CD14-positive monocyte (primary cell): ENCODE measurements at regions not wholly inside any gene's neighbourhood (a gene's known extent, or its start where the extent isn't known, plus 50 kb on each side); places are given as distances from the start of the nearest gene placed in this dataset.

Experiments used
- DNase-seq, 3 donors: peaks; one replicate each; pipeline ENCODE4 v3.0.0-alpha.2; 2011 to 2022
- H2AFZ ChIP-seq: 2 replicates; pipeline ENCODE4 v1.6.0; 2012; ENCODE audit warnings: mild to moderate bottlenecking, low read depth, low read length, inconsistent platforms; ENCODE audit not compliant: insufficient read depth, poor library complexity, severe bottlenecking
- H3K27ac ChIP-seq, 2 donors: 1 replicate in 1 of 2; 2 replicates in 1 of 2; pipeline ENCODE4 v1.5.1; 2012 to 2013; ENCODE audit warnings: low read length in 2 of 2, control low read depth in 1 of 2, inconsistent platforms in 1 of 2, low read depth in 1 of 2, mild to moderate bottlenecking in 1 of 2
- H3K27me3 ChIP-seq, 2 donors: one replicate each; pipeline versions ENCODE4 v1.6.0 to v1.6.1; 2011 to 2013; ENCODE audit warnings: low read length in 2 of 2; ENCODE audit not compliant: control insufficient read depth in 2 of 2, insufficient read depth in 2 of 2
- H3K36me3 ChIP-seq, 2 donors: replicated peaks in 1 of 2; 1 replicate in 1 of 2; 2 replicates in 1 of 2; pipeline versions ENCODE4 v1.5.1 to v1.6.1; 2012 to 2013; ENCODE audit warnings: low read length in 2 of 2, control low read depth in 1 of 2, inconsistent platforms in 1 of 2, mild to moderate bottlenecking in 1 of 2; ENCODE audit not compliant: insufficient read depth in 2 of 2, control insufficient read depth in 1 of 2
- H3K4me1 ChIP-seq, 2 donors: 1 replicate in 1 of 2; 2 replicates in 1 of 2; pipeline versions ENCODE4 v1.5.1 to v1.6.1; 2012 to 2013; ENCODE audit warnings: low read length in 2 of 2, control low read depth in 1 of 2, inconsistent platforms in 1 of 2, mild to moderate bottlenecking in 1 of 2, moderate library complexity in 1 of 2; ENCODE audit not compliant: insufficient read depth in 2 of 2, control insufficient read depth in 1 of 2
- H3K4me2 ChIP-seq: replicated peaks from 2 replicates; pipeline ENCODE3; 2012; ENCODE audit warnings: low read length, moderate library complexity, mild to moderate bottlenecking; ENCODE audit not compliant: poor library complexity, severe bottlenecking; ENCODE audit errors: extremely low read depth
- H3K4me3 ChIP-seq, 3 experiments: fragments of 200-600 bp in 1 of 3; sonication (generic) in 1 of 3; replicated peaks in 1 of 3; 1 replicate in 2 of 3; 2 replicates in 1 of 3; pipeline ENCODE4 v1.5.1; 2011 to 2013; ENCODE audit warnings: low read length in 3 of 3, mild to moderate bottlenecking in 3 of 3, control low read depth in 2 of 3, low read depth in 2 of 3, inconsistent platforms in 1 of 3, moderate library complexity in 1 of 3
- H3K79me2 ChIP-seq: 2 replicates; pipeline ENCODE4 v1.6.0; 2012; ENCODE audit warnings: mild to moderate bottlenecking, control low read depth, inconsistent platforms, low read length, moderate library complexity; ENCODE audit not compliant: insufficient read depth
- H3K9ac ChIP-seq: 2 replicates; pipeline ENCODE4 v1.6.0; 2017; ENCODE audit warnings: low read length, mild to moderate bottlenecking; ENCODE audit not compliant: insufficient read depth, poor library complexity, severe bottlenecking
- H3K9me3 ChIP-seq, 2 donors: replicated peaks in 1 of 2; 1 replicate in 1 of 2; 2 replicates in 1 of 2; pipeline versions ENCODE4 v1.5.1 to v1.6.1; 2012 to 2013; ENCODE audit warnings: low read length in 2 of 2, control low read depth in 1 of 2; ENCODE audit not compliant: control insufficient read depth in 1 of 2, insufficient read depth in 1 of 2
- H4K20me1 ChIP-seq: 2 replicates; pipeline ENCODE4 v1.6.0; 2012; ENCODE audit warnings: mild to moderate bottlenecking, low read length, control low read depth, moderate library complexity; ENCODE audit not compliant: insufficient read depth
- H3K27ac Mint-ChIP-seq, 7 donors: one replicate each; pipeline ENCODE4 v1.8.0; 2020; ENCODE audit warnings: mild to moderate bottlenecking in 7 of 7, mixed read lengths in 7 of 7, moderate library complexity in 6 of 7, inconsistent platforms in 2 of 7
- H3K27me3 Mint-ChIP-seq, 3 donors: one replicate each; pipeline ENCODE4 v1.8.0; 2021 to 2022; ENCODE audit warnings: low read depth in 3 of 3, mild to moderate bottlenecking in 3 of 3, mixed read lengths in 3 of 3, moderate library complexity in 3 of 3, inconsistent platforms in 1 of 3
- H3K36me3 Mint-ChIP-seq, 2 donors: one replicate each; pipeline ENCODE4 v1.8.0; 2020; ENCODE audit warnings: mixed read lengths in 2 of 2, inconsistent platforms in 1 of 2, mild to moderate bottlenecking in 1 of 2
- H3K4me1 Mint-ChIP-seq: one replicate; pipeline ENCODE4 v1.8.0; 2020; ENCODE audit warnings: mild to moderate bottlenecking, mixed read lengths
- H3K4me3 Mint-ChIP-seq, 2 donors: one replicate each; pipeline ENCODE4 v1.8.0; 2020; ENCODE audit warnings: mild to moderate bottlenecking in 2 of 2, mixed read lengths in 2 of 2, moderate library complexity in 1 of 2
- H3K9me3 Mint-ChIP-seq, 7 donors: one replicate each; pipeline ENCODE4 v1.8.0; 2020 to 2022; ENCODE audit warnings: mixed read lengths in 7 of 7, mild to moderate bottlenecking in 6 of 7, moderate library complexity in 6 of 7, inconsistent platforms in 2 of 7
- CTCF ChIP-seq: fragments of 200-600 bp; IDR thresholded peaks from one replicate; pipeline ENCODE4 v1.8.0; 2022; ENCODE audit warnings: antibody characterized with exemption, mild to moderate bottlenecking
- WGBS: methylation state at CpG from one replicate; pipeline ENCODE4 v1.1.5; 2013; ENCODE audit warnings: missing lambda C conversion rate; ENCODE audit not compliant: insufficient coverage; 5-methylcytosine and 5-hydroxymethylcytosine counted together
- intact Hi-C, 2 donors: fragments of 100-400 bp; cut with micrococcal nuclease; formaldehyde crosslinking; loops; one replicate each; pipeline versions ENCODE4 v1.15.0 to v1.15.1; 2023

- 83% methylated on average over 3 of the region's 7 CpGs for WGBS
- Histone ChIP-seq H3K9me3 (peaks cover 0 to 5% of the 10 kb centered on the region in 2 donors), H3K9ac (no peak overlapping the region), H3K36me3 (no peaks in the 10 kb centered on the region), H3K79me2 (no peaks in the 10 kb centered on the region), H3K4me2 (no peak overlapping the region), H2AFZ (no peak overlapping the region), H3K27ac (no peak overlapping the region), H3K4me1 (no peaks in the 10 kb centered on the region), H3K27me3 (no peaks in the 10 kb centered on the region), H3K4me3 (no peak overlapping the region), H4K20me1 (no peaks in the 10 kb centered on the region)
- H3K9me3 Mint-ChIP-seq, result peaks cover 0 to 7% (median 0%) of the 10 kb centered on the region in 7 donors
- H3K27me3 Mint-ChIP-seq, result no peaks in the 10 kb centered on the region
- no peak overlapping the region for H3K27ac Mint-ChIP-seq
- no peaks in the 10 kb centered on the region for H3K4me1 Mint-ChIP-seq
- no peak for DNase-seq
- no peak for TF ChIP-seq CTCF
- H3K36me3 Mint-ChIP-seq, result no peaks in the 10 kb centered on the region
- intact Hi-C loops, result no loop called here
- no peak overlapping the region for H3K4me3 Mint-ChIP-seq
These were observed 170.7 kb upstream of the SOX11 start for GRCh38 chr2:5521461-5521860.

- no peak overlapping the region for H3K27ac ChIP-seq
These were observed 167.6 kb upstream of the SOX11 start for GRCh38 chr2:5524551-5524950.

More at GRCh38 chr2:5524551-5524950, 167.6 kb upstream of the SOX11 start:
- intact Hi-C loops, result no loop called here
- Mint-ChIP-seq H3K36me3 (no peaks in the 10 kb centered on the region), H3K9me3 (peaks cover 0 to 10% (median 0%) of the 10 kb centered on the region in 7 donors), H3K27me3 (peaks cover 0 to 3% (median 0%) of the 10 kb centered on the region in 3 donors), H3K27ac (no peak overlapping the region), H3K4me1 (no peaks in the 10 kb centered on the region), H3K4me3 (no peak overlapping the region)
- Histone ChIP-seq H2AFZ (no peak overlapping the region), H3K4me3 (no peak overlapping the region), H3K4me1 (no peaks in the 10 kb centered on the region), H3K4me2 (no peak overlapping the region), H3K27me3 (no peaks in the 10 kb centered on the region), H3K9me3 (peaks cover 0 to 8% of the 10 kb centered on the region in 2 donors), H3K36me3 (no peaks in the 10 kb centered on the region), H4K20me1 (no peaks in the 10 kb centered on the region), H3K79me2 (no peaks in the 10 kb centered on the region), H3K9ac (no peak overlapping the region)
- no peak for DNase-seq
- TF ChIP-seq CTCF, result no peak
- no CpG with 5 or more reads among the region's 1 CpG for WGBS
